ENCODE measurements at regions not wholly inside any gene's neighbourhood (a gene's known extent, or its start where the extent isn't known, plus 50 kb on each side); places are given as distances from the start of the nearest gene placed in this dataset.

DNA sequence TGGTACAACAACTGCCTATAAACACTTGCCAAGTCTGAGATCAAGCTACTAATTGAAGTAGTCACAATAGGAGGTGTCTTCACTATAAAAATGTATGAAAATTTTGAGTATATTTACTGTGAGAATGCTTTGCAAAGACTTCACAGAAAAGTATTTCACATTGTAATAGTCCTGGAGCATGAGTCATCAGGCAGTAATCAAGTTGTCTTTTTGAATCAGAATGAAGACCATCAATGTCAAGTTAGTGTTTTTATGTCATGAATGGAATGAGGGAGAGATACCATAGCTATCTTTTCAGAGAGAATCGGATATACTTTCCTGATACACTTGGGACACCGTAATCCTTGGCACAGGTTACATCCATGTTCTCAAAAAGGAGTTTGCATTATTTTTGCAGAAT, 466.9 kb upstream of the ARRDC3 start (continued):
- TF ChIP-seq, protein P1, sequence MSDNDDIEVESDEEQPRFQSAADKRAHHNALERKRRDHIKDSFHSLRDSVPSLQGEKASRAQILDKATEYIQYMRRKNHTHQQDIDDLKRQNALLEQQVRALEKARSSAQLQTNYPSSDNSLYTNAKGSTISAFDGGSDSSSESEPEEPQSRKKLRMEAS (CRISPR knock-in tag; IDR thresholded peaks at IDR 0.05) = no peak

DNA sequence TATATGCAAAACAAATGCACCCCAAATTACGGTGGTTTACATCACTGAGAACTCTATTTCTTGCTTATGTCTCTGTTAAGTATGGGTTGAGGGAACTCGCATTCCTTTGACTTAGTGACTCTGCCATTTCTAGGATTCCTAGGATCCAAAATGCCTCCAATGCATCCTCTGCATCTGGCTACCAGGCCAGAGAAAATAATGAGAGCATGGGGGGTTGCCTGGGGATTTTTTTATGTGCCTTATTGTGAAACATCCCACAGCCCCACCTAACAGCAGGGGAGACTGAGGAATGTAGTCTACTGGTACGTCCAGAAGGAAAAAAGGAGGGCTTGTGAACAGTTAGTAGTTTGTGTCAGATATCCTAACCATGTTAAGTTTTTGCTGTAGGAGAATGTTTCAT, 466.0 kb upstream of the ARRDC3 start:
- no peak for DNase-seq (ENCODE audit: low spot score)
- TF ChIP-seq MLX (CRISPR knock-in tag; IDR thresholded peaks at IDR 0.05) (no peak), IRF2 (CRISPR knock-in tag; IDR thresholded peaks at IDR 0.05; ENCODE audit: borderline replicate concordance, low read depth) (no peak), FOXJ3 (CRISPR knock-in tag; IDR thresholded peaks at IDR 0.05; ENCODE audit: borderline replicate concordance) (no peak), MXD4 (CRISPR knock-in tag; IDR thresholded peaks at IDR 0.05; ENCODE audit: borderline replicate concordance) (no peak), ZNF232 (CRISPR knock-in tag; IDR thresholded peaks at IDR 0.05) (no peak), NR1H2 (CRISPR knock-in tag; IDR thresholded peaks at IDR 0.05) (no peak), ZNF219 (CRISPR knock-in tag; IDR thresholded peaks at IDR 0.05; ENCODE audit: borderline replicate concordance) (no peak), NFE2L1 (CRISPR knock-in tag; IDR thresholded peaks at IDR 0.05) (no peak), HMGA2 (CRISPR knock-in tag; IDR thresholded peaks at IDR 0.05) (no peak), FOXP4 (CRISPR knock-in tag; IDR thresholded peaks at IDR 0.05) (no peak)
- TF ChIP-seq, protein P2, sequence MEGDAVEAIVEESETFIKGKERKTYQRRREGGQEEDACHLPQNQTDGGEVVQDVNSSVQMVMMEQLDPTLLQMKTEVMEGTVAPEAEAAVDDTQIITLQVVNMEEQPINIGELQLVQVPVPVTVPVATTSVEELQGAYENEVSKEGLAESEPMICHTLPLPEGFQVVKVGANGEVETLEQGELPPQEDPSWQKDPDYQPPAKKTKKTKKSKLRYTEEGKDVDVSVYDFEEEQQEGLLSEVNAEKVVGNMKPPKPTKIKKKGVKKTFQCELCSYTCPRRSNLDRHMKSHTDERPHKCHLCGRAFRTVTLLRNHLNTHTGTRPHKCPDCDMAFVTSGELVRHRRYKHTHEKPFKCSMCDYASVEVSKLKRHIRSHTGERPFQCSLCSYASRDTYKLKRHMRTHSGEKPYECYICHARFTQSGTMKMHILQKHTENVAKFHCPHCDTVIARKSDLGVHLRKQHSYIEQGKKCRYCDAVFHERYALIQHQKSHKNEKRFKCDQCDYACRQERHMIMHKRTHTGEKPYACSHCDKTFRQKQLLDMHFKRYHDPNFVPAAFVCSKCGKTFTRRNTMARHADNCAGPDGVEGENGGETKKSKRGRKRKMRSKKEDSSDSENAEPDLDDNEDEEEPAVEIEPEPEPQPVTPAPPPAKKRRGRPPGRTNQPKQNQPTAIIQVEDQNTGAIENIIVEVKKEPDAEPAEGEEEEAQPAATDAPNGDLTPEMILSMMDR (IDR thresholded peaks at IDR 0.05) = no peak
- ATAC-seq = peak; percentile 72
- Mint-ChIP-seq H3K4me3 (no peak overlapping the region), H3K9me3 (no peaks in the 10 kb centered on the region), H3K36me3 (no peaks in the 10 kb centered on the region), H3K4me1 (peaks cover 28% of the 10 kb centered on the region), H3K27me3 (ENCODE audit: low read depth) (no peaks in the 10 kb centered on the region), H3K27ac (no peak overlapping the region)
- CTCF ChIA-PET = no interaction called here
- POLR2A ChIA-PET = no interaction called here

GRCh38 chr5:91848453-91848852, 465.3 kb upstream of the ARRDC3 start:
- H3K4me3 Mint-ChIP-seq = no peak overlapping the region
- no peaks in the 10 kb centered on the region for H3K9me3 Mint-ChIP-seq
- ChIA-PET CTCF (no interaction called here), POLR2A (no interaction called here)
- peaks cover 28% of the 10 kb centered on the region for H3K4me1 Mint-ChIP-seq
- peak overlapping the region; percentile 52 for H3K27ac Mint-ChIP-seq
- H3K36me3 Mint-ChIP-seq = no peaks in the 10 kb centered on the region
- peak; percentile 60 for ATAC-seq
- DNase-seq (ENCODE audit: low spot score) = no peak
- no peaks in the 10 kb centered on the region for H3K27me3 Mint-ChIP-seq (ENCODE audit: low read depth)
- TF ChIP-seq, protein P3, sequence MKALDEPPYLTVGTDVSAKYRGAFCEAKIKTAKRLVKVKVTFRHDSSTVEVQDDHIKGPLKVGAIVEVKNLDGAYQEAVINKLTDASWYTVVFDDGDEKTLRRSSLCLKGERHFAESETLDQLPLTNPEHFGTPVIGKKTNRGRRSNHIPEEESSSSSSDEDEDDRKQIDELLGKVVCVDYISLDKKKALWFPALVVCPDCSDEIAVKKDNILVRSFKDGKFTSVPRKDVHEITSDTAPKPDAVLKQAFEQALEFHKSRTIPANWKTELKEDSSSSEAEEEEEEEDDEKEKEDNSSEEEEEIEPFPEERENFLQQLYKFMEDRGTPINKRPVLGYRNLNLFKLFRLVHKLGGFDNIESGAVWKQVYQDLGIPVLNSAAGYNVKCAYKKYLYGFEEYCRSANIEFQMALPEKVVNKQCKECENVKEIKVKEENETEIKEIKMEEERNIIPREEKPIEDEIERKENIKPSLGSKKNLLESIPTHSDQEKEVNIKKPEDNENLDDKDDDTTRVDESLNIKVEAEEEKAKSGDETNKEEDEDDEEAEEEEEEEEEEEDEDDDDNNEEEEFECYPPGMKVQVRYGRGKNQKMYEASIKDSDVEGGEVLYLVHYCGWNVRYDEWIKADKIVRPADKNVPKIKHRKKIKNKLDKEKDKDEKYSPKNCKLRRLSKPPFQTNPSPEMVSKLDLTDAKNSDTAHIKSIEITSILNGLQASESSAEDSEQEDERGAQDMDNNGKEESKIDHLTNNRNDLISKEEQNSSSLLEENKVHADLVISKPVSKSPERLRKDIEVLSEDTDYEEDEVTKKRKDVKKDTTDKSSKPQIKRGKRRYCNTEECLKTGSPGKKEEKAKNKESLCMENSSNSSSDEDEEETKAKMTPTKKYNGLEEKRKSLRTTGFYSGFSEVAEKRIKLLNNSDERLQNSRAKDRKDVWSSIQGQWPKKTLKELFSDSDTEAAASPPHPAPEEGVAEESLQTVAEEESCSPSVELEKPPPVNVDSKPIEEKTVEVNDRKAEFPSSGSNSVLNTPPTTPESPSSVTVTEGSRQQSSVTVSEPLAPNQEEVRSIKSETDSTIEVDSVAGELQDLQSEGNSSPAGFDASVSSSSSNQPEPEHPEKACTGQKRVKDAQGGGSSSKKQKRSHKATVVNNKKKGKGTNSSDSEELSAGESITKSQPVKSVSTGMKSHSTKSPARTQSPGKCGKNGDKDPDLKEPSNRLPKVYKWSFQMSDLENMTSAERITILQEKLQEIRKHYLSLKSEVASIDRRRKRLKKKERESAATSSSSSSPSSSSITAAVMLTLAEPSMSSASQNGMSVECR (CRISPR knock-in tag; IDR thresholded peaks at IDR 0.05; ENCODE audit: borderline replicate concordance) = no peak
- TF ChIP-seq, protein P4, sequence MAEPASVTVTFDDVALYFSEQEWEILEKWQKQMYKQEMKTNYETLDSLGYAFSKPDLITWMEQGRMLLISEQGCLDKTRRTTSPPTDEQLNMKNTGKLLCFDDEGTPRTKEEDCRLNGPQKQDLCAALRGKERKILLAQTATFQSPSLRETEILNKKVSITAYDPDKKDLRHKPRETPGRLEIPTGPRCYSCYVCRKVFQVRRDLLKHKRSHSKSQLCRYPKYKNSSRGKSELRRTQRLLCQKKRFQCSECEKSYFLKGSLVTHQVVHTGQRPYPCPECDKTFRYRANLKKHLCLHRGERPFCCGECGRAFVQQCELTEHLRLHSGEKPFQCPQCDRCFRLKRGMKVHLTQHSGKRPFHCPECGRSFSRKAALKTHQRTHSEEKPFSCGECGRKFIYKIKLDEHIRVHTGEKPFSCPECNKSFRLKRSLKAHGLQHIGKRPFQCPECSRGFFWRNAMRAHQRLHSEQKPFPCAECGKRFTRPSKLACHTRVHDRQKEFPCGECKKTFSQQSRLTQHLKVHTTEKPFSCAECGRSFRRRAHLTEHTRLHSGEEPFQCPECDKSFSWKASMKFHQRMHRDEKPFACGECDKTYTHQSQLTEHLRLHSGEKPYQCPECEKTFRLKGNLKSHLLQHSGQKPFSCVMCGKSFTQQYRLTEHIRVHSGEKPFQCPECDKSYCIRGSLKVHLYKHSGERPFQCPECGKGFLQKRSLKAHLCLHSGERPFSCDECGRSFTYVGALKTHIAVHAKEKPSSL (CRISPR knock-in tag; conservative IDR thresholded peaks at IDR 0.05) = no peak
- TF ChIP-seq, protein P5, sequence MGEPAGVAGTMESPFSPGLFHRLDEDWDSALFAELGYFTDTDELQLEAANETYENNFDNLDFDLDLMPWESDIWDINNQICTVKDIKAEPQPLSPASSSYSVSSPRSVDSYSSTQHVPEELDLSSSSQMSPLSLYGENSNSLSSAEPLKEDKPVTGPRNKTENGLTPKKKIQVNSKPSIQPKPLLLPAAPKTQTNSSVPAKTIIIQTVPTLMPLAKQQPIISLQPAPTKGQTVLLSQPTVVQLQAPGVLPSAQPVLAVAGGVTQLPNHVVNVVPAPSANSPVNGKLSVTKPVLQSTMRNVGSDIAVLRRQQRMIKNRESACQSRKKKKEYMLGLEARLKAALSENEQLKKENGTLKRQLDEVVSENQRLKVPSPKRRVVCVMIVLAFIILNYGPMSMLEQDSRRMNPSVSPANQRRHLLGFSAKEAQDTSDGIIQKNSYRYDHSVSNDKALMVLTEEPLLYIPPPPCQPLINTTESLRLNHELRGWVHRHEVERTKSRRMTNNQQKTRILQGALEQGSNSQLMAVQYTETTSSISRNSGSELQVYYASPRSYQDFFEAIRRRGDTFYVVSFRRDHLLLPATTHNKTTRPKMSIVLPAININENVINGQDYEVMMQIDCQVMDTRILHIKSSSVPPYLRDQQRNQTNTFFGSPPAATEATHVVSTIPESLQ (CRISPR knock-in tag; IDR thresholded peaks at IDR 0.05) = no peak
- TF ChIP-seq NFE2L1 (CRISPR knock-in tag; IDR thresholded peaks at IDR 0.05) (no peak), MXD4 (CRISPR knock-in tag; IDR thresholded peaks at IDR 0.05; ENCODE audit: borderline replicate concordance) (no peak), GTF2I (CRISPR knock-in tag; conservative IDR thresholded peaks at IDR 0.05) (no peak), ZBTB43 (CRISPR knock-in tag; IDR thresholded peaks at IDR 0.05) (no peak), PRRX2 (CRISPR knock-in tag; IDR thresholded peaks at IDR 0.05) (no peak), SP1 (CRISPR knock-in tag; conservative IDR thresholded peaks at IDR 0.05) (no peak)
